Gastroesophageal sphincter (tissue), 3 donors: ENCODE measurements at regions not wholly inside any gene's neighbourhood (a gene's known extent, or its start where the extent isn't known, plus 50 kb on each side); places are given as distances from the start of the nearest gene placed in this dataset.

Experiments used
- EP300 ChIP-seq: sonication (generic); formaldehyde crosslinking; IDR thresholded peaks from one replicate; pipeline ENCODE4 v1.6.1; 2017; ENCODE audit warnings: antibody characterized with exemption, mild to moderate bottlenecking
- POLR2A ChIP-seq, 2 donors: fragments of 450-650 bp; IDR thresholded peaks; one replicate each; pipeline ENCODE4 v1.6.1; 2017; ENCODE audit warnings: antibody characterized with exemption in 2 of 2, mild to moderate bottlenecking in 2 of 2, moderate library complexity in 1 of 2
- POLR2AphosphoS5 ChIP-seq: sonication (generic); formaldehyde crosslinking; IDR thresholded peaks from one replicate; pipeline ENCODE4 v1.6.1; 2017; ENCODE audit warnings: antibody characterized with exemption
- TF ChIP-seq, protein P1 (sequence below), 4 experiments: fragments of 200-600 bp in 2 of 4; fragments of 450-650 bp in 2 of 4; sonication (generic) in 1 of 4; IDR thresholded peaks; one replicate each; pipeline ENCODE4 v1.5.1; 2017 to 2019; ENCODE audit warnings: antibody characterized with exemption in 4 of 4, mild to moderate bottlenecking in 2 of 4, moderate library complexity in 2 of 4

DNA sequence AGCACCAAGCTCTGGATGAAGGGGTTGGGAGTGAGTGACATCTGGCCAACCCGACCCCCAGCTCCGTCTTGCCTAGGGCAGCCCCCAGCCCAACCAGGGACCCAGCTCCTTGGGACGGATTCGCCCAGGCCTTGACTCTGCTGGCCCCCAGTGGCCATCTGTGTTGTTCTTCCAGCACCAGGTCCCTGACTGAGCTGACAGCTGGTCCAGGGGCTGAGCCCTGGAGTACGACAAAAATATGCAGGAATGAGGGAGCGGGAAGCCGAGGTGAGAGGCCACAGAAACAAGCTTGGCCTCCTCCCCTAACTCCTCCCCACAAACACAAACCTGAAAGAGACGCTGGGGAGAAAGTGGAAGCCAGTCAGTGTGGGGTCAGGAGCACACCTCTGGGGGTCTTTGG, 55.0 kb upstream of the PAX7 start:
- TF ChIP-seq, protein P1, sequence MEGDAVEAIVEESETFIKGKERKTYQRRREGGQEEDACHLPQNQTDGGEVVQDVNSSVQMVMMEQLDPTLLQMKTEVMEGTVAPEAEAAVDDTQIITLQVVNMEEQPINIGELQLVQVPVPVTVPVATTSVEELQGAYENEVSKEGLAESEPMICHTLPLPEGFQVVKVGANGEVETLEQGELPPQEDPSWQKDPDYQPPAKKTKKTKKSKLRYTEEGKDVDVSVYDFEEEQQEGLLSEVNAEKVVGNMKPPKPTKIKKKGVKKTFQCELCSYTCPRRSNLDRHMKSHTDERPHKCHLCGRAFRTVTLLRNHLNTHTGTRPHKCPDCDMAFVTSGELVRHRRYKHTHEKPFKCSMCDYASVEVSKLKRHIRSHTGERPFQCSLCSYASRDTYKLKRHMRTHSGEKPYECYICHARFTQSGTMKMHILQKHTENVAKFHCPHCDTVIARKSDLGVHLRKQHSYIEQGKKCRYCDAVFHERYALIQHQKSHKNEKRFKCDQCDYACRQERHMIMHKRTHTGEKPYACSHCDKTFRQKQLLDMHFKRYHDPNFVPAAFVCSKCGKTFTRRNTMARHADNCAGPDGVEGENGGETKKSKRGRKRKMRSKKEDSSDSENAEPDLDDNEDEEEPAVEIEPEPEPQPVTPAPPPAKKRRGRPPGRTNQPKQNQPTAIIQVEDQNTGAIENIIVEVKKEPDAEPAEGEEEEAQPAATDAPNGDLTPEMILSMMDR (IDR thresholded peaks at IDR 0.05): peak in 3 of 4 experiments; percentile 36 to 72 (median 47)
- TF ChIP-seq POLR2A (IDR thresholded peaks at IDR 0.05): no peak
- TF ChIP-seq EP300: no peak
- no peak for TF ChIP-seq POLR2AphosphoS5
